Neural cell (in vitro differentiated cells): ENCODE measurements at regions not wholly inside any gene's neighbourhood (a gene's known extent, or its start where the extent isn't known, plus 50 kb on each side); places are given as distances from the start of the nearest gene placed in this dataset.

ENCODE experiments used
- EP300 ChIP-seq: fragments of 450-650 bp; conservative IDR thresholded peaks from 2 replicates; pipeline ENCODE4 v1.6.1; 2014; ENCODE audit warnings: antibody characterized with exemption, mild to moderate bottlenecking, moderate library complexity; ENCODE audit not compliant: poor library complexity, severe bottlenecking
- EZH2 ChIP-seq: fragments of 200-600, 300-800 bp; shearing (Covaris generic), sonication (generic); IDR thresholded peaks from 2 replicates; pipeline ENCODE4 v1.6.1; 2014; ENCODE audit warnings: antibody characterized with exemption, low read length, borderline replicate concordance, mild to moderate bottlenecking; ENCODE audit not compliant: insufficient read depth, poor library complexity, severe bottlenecking

DNA sequence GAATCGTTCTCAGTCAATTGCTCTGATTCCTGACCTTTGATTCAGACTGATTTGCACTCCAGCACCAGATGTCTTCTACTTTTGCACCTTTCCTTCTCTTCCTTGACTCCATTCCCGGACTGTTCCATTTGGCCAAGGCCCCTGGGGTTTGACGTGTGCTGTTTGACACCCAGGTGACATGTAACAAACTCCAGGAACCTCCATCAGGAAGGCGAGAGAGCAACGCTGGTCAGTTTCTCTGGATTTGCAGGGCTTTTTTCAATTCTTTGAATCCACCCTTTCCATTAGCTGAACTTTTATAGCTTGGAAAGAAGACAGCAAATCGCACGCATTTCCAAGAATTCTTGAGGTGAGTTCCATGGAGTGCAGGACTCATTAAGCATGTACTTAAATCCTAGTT, 98.4 kb upstream of the FOXF1 start:
- TF ChIP-seq EP300 (no peak), EZH2 (no peak)
